Body of pancreas (tissue), 4 donors: ENCODE measurements at regions not wholly inside any gene's neighbourhood (a gene's known extent, or its start where the extent isn't known, plus 50 kb on each side); places are given as distances from the start of the nearest gene placed in this dataset.

Experiments
- ATAC-seq: fragments of 150-250 bp; one replicate; pipeline ENCODE4 v1.9.1; 2016
- DNase-seq, 4 donors: peaks; one replicate each; pipeline ENCODE4 v3.0.0-alpha.2; 2019
- H3K27ac ChIP-seq, 4 donors: fragments of 200-600 bp; sonication (generic); 1 replicate in 3 of 4; 2 replicates in 1 of 4; pipeline versions ENCODE4 v1.5.1 to v1.6.1; 2016 to 2019; ENCODE audit warnings: mild to moderate bottlenecking in 1 of 4, mixed read lengths in 1 of 4, moderate library complexity in 1 of 4
- H3K27me3 ChIP-seq, 2 donors: fragments of 200-600 bp; sonication (generic); one replicate each; pipeline ENCODE4 v1.6.0; 2016; ENCODE audit warnings: mild to moderate bottlenecking in 1 of 2
- H3K36me3 ChIP-seq, 2 donors: fragments of 200-600 bp; sonication (generic); replicated peaks in 1 of 2; 2 replicates each; pipeline ENCODE4 v1.5.1; 2016; ENCODE audit warnings: low read depth in 2 of 2; ENCODE audit not compliant: insufficient read depth in 1 of 2
- H3K4me1 ChIP-seq: fragments of 200-600 bp; sonication (generic); one replicate; pipeline ENCODE4 v1.6.0; 2016
- H3K4me3 ChIP-seq, 2 donors: fragments of 200-600 bp; sonication (generic); 1 replicate in 1 of 2; 2 replicates in 1 of 2; pipeline ENCODE4 v1.5.1; 2016 to 2019
- H3K9me3 ChIP-seq, 3 donors: fragments of 200-600 bp; sonication (generic); 1 replicate in 2 of 3; 2 replicates in 1 of 3; pipeline ENCODE4 v1.5.1; 2016
- CTCF ChIP-seq, 7 experiments: fragments of 450-650 bp in 4 of 7; fragments of 200-600 bp in 3 of 7; sonication (generic) in 3 of 7; IDR thresholded peaks; one replicate each; pipeline ENCODE4 v1.5.1; 2016 to 2019; ENCODE audit warnings: antibody characterized with exemption in 7 of 7
- POLR2A ChIP-seq, 3 donors: fragments of 450-650 bp; IDR thresholded peaks; one replicate each; pipeline ENCODE4 v1.6.1; 2016; ENCODE audit warnings: antibody characterized with exemption in 3 of 3, mild to moderate bottlenecking in 2 of 3
- WGBS, 2 donors: methylation state at CpG; one replicate each; pipeline ENCODE4 v1.1.5; 2017; 5-methylcytosine and 5-hydroxymethylcytosine counted together
- intact Hi-C: fragments of 100-400 bp; cut with DNase I; formaldehyde crosslinking; loops from one replicate; pipeline ENCODE4 v1.15.1; 2023

GRCh38 chr2:167602122-167602521 is 645.3 kb downstream of the STK39 start:
- intact Hi-C loops = no loop called here
- Histone ChIP-seq H3K9me3 (no peaks in the 10 kb centered on the region), H3K4me3 (no peak overlapping the region), H3K27ac (no peak overlapping the region), H3K36me3 (no peaks in the 10 kb centered on the region), H3K27me3 (no peaks in the 10 kb centered on the region), H3K4me1 (no peaks in the 10 kb centered on the region)
- no peak for ATAC-seq
- DNase-seq = no peak
- 91 to 100% methylated on average over 1 of the region's 1 CpG for WGBS, 2 donors
- no peak for TF ChIP-seq POLR2A (IDR thresholded peaks at IDR 0.05)
- no peak for TF ChIP-seq CTCF (IDR thresholded peaks at IDR 0.05)

- Histone ChIP-seq H3K9me3 (no peaks in the 10 kb centered on the region), H3K4me3 (no peak overlapping the region), H3K36me3 (no peaks in the 10 kb centered on the region), H3K27me3 (no peaks in the 10 kb centered on the region), H3K27ac (no peak overlapping the region), H3K4me1 (no peaks in the 10 kb centered on the region)
- no peak for ATAC-seq
- intact Hi-C loops = no loop called here
- DNase-seq = no peak
- WGBS, 2 donors = 43 to 44% methylated on average over 1 of the region's 1 CpG
- no peak for TF ChIP-seq POLR2A (IDR thresholded peaks at IDR 0.05)
- TF ChIP-seq CTCF (IDR thresholded peaks at IDR 0.05) = no peak
Observed at GRCh38 chr2:167599219-167599618, 648.2 kb downstream of the STK39 start.

GRCh38 chr2:167595839-167596471 is 651.4 kb downstream of the STK39 start:
- no peak overlapping the region for H3K27ac ChIP-seq
- H3K9me3 ChIP-seq = no peaks in the 10 kb centered on the region
- no peaks in the 10 kb centered on the region for H3K36me3 ChIP-seq
- H3K27me3 ChIP-seq = no peaks in the 10 kb centered on the region
- intact Hi-C loops = no loop called here
- H3K4me1 ChIP-seq = no peaks in the 10 kb centered on the region
- DNase-seq = no peak
- WGBS, 2 donors = 40 to 44% methylated on average over 3 of the region's 3 CpGs
- no peak for TF ChIP-seq POLR2A (IDR thresholded peaks at IDR 0.05)
- no peak for TF ChIP-seq CTCF (IDR thresholded peaks at IDR 0.05)
- ATAC-seq = no peak
- no peak overlapping the region for H3K4me3 ChIP-seq

GRCh38 chr2:167595021-167595420 is 652.4 kb downstream of the STK39 start:
- intact Hi-C loops = no loop called here

More at GRCh38 chr2:167595021-167595420, 652.4 kb downstream of the STK39 start:
- DNase-seq (no peak), ATAC-seq (no peak)
- Histone ChIP-seq H3K27me3 (no peaks in the 10 kb centered on the region), H3K4me3 (no peak overlapping the region), H3K4me1 (no peaks in the 10 kb centered on the region), H3K36me3 (no peaks in the 10 kb centered on the region), H3K27ac (no peak overlapping the region), H3K9me3 (no peaks in the 10 kb centered on the region)
- TF ChIP-seq CTCF (IDR thresholded peaks at IDR 0.05) = no peak
- no peak for TF ChIP-seq POLR2A (IDR thresholded peaks at IDR 0.05)
- 79 to 90% methylated on average over 3 of the region's 3 CpGs for WGBS, 2 donors
